Ovary (tissue), 3 donors: ENCODE measurements at regions not wholly inside any gene's neighbourhood (a gene's known extent, or its start where the extent isn't known, plus 50 kb on each side); places are given as distances from the start of the nearest gene placed in this dataset.

Experiments
- POLR2A ChIP-seq: fragments of 450-650 bp; IDR thresholded peaks from one replicate; pipeline ENCODE4 v1.6.1; 2017; ENCODE audit warnings: antibody characterized with exemption, mild to moderate bottlenecking, moderate library complexity
- TF ChIP-seq, protein P1 (sequence below), 3 donors: fragments of 450-650 bp in 2 of 3; fragments of 200-600 bp in 1 of 3; IDR thresholded peaks; one replicate each; pipeline versions ENCODE4 v1.5.1 to v1.8.0; 2016 to 2022; ENCODE audit warnings: antibody characterized with exemption in 3 of 3, mild to moderate bottlenecking in 1 of 3
- donor health status: DM: no; HTN: no; CAD: no.

DNA sequence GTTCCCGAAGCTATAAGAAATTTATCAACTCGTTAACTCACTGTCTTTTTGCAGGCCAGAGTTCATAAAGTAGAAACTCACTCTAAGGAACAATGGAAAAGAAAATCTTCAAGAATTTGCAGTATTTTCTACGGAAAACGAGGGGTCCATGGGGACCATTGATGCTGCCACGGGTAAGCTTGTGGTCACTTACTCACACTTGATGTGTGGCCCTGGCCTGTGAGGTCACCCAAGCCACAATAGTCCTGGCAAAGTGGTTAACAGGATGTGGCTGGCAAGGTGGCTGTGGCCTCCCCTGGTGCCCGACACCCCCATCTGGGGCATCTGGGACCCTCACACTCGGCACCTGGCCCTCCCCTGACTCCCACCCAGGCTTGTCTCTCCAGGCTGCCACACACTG, 123.4 kb downstream of the C6orf118 start:
- TF ChIP-seq, protein P1, sequence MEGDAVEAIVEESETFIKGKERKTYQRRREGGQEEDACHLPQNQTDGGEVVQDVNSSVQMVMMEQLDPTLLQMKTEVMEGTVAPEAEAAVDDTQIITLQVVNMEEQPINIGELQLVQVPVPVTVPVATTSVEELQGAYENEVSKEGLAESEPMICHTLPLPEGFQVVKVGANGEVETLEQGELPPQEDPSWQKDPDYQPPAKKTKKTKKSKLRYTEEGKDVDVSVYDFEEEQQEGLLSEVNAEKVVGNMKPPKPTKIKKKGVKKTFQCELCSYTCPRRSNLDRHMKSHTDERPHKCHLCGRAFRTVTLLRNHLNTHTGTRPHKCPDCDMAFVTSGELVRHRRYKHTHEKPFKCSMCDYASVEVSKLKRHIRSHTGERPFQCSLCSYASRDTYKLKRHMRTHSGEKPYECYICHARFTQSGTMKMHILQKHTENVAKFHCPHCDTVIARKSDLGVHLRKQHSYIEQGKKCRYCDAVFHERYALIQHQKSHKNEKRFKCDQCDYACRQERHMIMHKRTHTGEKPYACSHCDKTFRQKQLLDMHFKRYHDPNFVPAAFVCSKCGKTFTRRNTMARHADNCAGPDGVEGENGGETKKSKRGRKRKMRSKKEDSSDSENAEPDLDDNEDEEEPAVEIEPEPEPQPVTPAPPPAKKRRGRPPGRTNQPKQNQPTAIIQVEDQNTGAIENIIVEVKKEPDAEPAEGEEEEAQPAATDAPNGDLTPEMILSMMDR (IDR thresholded peaks at IDR 0.05) = no peak
- TF ChIP-seq POLR2A = no peak
